ENCODE measurements at regions not wholly inside any gene's neighbourhood (a gene's known extent, or its start where the extent isn't known, plus 50 kb on each side); places are given as distances from the start of the nearest gene placed in this dataset.

GRCh38 chr11:133720951-133721350 lies 124.4 kb downstream of the SPATA19 start:
- no peak for DNase-seq (ENCODE audit: low read depth, low spot score)

DNA sequence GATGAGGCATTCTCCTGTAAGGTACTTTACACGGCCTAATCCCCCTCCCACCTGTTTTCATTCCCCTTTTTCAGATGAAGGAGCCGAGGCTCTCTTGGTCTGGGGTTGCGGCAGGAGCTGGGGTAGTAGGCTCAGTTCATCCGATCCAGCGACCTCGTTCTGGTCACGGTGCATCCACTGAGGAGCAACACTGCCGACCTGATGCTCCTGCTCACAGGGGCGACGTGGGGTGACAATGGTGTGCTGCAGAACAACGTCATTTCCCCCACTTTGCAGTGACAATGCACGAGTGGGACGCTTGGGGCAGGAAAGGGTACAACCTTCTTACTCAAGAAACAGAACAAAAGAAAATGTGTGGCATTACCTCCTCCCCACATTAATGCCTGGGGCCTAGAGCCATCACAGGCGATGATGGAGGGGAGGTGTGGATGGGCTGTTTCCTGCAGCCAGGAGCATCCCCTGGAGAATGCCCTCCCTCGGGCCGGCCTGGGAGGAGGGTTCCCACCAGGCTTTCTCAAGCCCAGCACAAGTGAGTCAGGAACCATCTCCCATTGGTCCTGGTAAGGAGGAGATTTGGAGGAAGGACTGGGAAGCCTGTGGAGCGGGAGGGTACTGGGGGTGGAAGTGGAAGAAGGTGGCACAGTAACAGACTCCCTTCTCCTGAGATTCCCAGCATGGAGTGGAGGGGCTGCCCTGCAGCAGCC lies 125.6 kb downstream of the SPATA19 start:
- DNase-seq (ENCODE audit: low read depth, low spot score) = no peak

- DNase-seq (ENCODE audit: low read depth, low spot score) = no peak
Observed at GRCh38 chr11:133718831-133719230, 126.5 kb downstream of the SPATA19 start.

DNA sequence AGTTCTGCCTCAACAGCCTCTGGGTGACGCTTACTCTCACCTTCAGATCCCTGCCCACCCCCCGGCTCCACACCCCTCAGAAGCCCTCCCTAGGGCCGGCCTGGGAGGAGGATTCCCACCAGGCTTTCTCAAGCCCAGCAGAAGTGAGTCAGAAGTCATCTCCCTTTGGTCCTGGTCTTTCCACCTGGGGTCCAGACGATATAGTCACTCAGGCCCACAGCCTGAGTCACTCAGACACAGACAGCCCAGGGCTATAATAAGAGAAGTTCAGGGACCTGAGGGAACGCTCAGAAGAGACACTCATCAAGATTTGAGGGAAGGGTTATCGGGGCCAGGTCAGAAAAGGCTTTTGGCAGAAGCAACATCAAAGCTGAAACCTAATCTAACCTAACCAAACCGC lies 127.1 kb downstream of the SPATA19 start:
- DNase-seq (ENCODE audit: low read depth, low spot score) = no peak

DNA sequence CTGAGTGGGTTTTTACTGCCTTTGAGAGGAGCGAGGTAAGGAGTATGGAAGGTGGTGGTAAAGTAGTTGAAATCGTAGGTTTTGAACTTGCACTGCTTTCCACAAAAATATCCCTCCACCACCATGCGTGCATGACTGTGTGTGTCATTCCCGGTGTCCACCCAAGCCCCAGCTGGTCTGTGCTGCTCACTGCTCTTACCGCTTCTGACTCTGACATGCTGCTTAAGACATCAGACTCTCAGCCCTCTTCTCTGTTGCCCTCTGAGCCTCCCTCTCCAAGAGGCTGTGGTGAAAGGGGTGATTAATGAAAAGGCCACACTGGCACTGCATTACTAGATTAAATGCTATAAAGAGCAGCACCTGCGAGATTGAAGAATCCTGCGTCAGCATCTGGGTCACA lies 128.7 kb downstream of the SPATA19 start:
- DNase-seq (ENCODE audit: low read depth, low spot score) = no peak

GRCh38 chr11:133715602-133716001 lies 129.7 kb downstream of the SPATA19 start:
- no peak for DNase-seq (ENCODE audit: low read depth, low spot score)

GRCh38 chr11:133714471-133715375 lies 130.6 kb downstream of the SPATA19 start:
- no peak for DNase-seq (ENCODE audit: low read depth, low spot score)

DNA sequence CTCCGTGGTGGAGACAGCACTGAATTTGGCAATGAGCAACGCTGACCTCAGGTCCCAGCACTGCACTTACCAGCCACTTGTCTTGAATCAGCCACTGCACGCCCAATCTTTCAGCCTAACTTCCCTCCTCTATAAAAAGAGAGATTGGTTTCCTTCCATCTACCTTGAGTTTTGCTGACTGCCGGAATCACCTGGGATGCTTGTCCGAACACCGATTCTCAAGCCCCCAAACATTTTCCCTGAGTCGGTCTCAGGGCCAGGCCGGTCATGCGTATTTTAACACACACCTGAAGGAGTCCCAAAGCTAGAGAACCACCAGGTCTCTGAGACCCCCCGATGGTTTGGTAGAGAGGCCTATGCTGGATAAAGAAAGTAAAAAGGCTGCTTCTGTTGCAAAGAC lies 131.5 kb downstream of the SPATA19 start:
- DNase-seq (ENCODE audit: low read depth, low spot score) = no peak

DNA sequence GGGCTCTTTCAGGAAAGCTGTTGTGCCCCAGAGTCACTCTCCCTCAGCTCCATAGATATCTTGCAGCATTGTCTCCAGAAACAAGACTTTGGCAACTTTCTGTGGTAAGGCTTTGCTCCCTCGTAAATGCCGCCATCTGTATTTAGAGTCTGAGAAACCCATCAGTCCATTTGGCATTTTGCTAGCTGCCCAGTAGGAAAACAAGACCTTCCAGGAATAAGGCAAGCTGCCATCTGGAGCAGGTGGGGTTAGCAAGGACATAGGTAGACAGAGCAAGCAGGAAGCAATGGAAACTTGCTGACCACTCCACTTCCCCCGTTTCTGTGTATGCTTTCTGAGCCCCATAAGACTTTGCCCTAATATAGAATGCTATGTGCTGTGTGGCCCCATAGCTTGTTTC lies 131.9 kb downstream of the SPATA19 start:
- DNase-seq (ENCODE audit: low read depth, low spot score) = no peak

DNA sequence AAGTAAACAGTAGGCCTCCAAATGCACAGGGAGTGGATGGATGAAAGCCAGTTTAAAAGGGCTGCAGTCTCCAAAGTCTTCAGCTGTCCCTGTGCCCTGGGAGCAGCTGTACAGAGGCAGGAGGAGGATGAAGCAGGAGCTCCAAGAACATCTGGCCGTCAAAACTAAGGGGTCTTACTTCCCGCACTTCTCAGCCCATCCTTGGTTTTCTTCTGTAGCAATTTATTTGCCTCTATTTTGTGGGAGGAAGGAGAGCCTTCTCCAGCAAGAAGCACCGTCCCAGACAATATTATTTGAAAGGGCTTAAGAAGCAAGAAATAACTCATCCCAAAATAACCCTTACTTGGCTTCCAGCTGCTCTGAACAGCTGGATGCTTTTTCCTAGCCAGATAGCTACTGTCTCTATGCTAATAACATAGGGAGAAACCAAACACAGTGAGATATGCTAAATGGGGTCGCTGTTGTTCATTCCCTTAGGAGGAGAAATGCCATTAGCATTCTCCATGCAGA lies 133.2 kb downstream of the SPATA19 start:
- DNase-seq (ENCODE audit: low read depth, low spot score) = no peak

DNA sequence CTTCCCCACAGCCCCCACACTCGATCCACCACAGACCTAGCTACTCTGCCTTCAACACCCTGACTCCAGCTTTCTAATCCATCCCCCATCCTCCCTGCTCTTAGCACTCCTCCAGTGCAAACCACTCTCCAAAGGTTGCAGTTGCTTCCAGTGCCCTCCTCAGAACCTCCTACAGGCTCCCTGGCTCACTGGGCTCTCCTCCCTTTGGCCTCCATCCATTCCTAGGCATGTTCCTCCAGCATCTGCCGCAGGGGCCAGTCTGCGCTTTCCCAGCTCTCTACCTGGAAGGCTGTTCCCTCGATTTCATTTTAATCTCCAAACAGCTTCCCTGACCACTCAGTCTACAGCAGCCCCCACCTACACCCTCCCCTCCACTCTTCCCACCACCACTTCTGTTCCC lies 133.8 kb downstream of the SPATA19 start:
- DNase-seq (ENCODE audit: low read depth, low spot score) = no peak

DNA sequence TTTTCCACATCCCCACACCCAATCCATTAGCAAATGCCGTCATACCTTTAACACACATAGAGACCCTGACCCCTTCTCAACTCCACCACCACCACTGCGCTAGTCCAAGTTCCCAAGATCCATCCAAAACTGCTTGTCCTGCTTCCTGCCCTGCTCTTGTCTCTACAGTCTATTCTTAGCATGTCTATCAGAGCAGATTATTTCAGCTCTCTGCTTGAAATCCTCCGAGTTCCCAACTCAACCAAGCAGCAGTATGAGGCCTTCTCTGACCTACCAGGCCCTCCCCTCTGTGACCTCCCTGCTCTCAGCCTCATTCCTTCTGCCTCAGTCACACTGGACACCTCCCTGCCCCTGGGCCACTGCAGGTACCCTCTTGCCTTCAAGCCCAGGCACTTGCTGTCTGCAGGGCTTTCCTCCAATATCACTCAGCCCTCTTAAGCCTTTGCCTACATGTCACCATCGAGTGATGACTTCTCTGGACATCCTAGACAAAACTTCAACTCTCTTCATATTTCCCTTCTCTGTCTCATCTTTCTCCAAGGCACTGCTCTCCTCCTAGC lies 134.6 kb downstream of the SPATA19 start:
- no peak for DNase-seq (ENCODE audit: low read depth, low spot score)

- DNase-seq (ENCODE audit: low read depth, low spot score) = no peak
Observed at GRCh38 chr11:133710241-133710640, 135.1 kb downstream of the SPATA19 start.

GRCh38 chr11:133708547-133709051 lies 136.7 kb downstream of the SPATA19 start:
- no peak for DNase-seq (ENCODE audit: low read depth, low spot score)

DNA sequence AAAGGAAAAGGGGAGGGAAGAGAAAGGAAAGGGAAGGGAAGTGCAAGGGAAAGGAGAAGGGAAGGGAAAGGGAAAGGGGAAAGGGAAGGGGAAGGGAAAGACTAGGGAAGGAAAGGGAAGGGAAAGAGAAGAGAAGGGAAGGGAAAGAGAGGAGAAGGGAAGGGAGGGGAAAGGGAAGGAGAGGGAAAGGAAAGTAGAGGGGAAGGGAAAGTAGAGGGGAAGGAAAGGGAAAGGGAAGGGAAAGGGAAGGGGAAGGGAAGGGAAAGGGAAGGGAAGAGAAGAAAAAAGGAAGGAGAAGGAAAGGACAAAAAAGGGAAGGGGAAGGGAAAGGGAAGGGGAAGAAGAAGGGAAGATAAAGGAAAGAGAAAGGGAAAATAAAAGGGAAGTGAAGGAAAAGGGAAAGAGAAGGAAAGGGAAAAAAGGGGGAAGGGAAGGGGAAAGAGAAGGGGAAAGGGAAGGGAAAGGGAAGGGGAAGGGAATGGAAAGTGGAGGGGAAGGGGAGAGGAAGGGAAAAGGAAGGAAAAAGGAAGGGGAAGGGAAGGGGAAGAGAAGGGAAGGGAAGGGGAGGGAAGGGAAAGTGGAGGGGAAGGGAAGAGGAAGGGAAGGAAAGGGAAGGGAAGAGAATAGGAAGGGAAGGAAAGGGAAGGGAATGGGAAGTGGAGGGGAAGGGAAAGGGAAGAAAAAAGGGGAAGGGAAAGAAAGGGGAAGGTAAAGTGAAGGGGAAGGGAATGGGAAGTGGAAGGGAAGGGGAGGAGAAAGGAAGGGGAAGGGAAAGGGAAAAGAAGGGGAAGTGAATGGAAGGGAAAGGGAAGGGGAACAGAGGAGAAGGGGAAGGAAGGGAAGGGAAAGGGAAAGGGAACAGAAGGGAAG lies 138.2 kb downstream of the SPATA19 start:
- DNase-seq (ENCODE audit: low read depth, low spot score) = no peak

DNA sequence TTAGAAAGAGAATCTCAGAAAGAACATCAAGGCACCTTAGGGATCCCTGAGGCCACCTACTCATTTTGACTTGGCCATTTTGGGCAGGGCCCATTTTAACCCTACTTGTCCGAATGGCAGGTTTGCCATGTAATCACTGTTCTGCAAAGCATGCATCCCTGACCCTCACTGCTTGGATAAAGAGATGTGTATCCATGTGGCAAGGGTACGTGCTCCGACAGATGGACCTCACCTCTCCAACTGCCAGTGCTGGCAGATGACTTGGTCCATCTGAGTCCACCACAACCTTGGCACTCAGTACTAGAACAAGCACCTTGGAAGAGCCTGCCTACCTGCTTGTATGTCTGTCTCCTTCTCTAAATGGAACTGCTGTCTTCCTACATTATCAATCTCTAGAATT lies 139.4 kb downstream of the SPATA19 start:
- DNase-seq (ENCODE audit: low read depth, low spot score) = no peak

DNA sequence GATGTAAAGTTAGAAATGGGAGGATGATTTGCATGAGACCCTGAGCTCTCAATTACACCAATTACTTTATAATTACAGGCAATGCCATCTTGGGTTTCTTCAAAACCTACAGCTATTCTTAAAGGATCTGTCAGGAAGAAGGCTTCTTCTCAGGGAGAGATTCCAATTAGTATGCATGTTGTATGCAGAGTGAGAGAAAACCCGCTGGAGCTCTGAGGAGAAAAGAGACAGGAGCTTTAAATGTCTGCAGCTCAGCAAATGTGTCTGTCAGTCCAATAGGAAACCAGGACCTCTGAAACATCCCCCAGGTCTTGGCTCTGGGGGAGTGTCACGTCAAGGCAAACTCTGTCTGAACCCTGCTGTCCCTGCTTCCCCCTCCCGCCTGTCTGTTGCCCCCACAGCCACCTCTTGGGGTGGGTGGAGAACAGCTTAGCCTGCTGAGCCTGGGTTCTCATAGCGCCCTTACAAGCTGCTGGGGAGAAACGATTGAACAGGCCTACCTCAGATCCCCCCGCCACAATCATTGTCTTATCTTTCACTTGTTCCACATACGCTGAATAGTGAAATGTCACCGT lies 140.2 kb downstream of the SPATA19 start:
- no peak for DNase-seq (ENCODE audit: low read depth, low spot score)

DNA sequence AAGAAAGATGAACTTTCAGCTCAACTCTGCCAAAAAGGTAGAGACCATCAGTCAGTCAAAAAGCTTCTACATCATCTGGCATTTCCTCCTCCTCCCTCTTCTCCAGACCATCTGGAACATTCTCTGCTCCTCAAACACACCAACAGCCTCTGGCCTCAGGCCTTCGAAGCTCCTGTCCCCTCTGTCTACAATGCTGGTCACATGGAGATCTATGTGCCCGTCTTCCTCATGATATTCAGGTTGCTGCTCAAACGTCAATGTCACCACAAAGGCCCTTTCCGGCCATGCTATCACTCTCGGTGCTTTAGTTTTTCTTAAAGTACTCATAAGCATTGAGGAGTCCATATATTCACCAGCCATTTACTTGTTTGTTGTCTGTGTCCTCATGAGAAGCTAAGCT lies 146.2 kb downstream of the SPATA19 start:
- no peak for DNase-seq (ENCODE audit: low read depth, low spot score)

GRCh38 chr11:133698654-133699053 lies 146.7 kb downstream of the SPATA19 start:
- no peak for DNase-seq (ENCODE audit: low read depth, low spot score)

DNA sequence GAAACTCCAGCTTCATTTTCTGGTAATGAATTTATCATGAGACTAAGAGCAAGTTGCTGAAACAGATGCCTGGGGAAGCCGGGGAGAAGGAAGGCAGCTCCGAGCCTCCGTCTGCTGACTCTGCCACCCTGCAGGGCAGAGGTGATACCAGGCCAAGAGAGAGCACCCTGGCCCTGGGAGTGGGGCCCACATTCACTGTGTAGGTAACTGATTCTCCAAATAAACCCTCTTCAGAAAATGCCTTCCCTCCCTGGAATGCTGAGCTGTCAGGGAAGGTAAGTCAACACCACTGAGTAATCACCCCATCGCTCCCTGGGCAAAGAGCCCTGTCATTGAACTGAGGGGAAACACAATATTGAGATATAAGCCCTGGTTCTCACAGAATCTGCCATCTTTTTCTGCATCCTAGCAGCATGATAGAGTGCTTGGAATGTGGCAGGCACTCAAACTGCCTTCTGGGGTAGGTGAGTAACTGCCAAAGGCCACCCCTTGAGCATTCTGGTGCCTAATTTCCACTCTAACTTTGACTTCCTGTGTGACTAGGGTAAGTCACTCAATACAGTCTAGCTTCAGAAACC lies 147.6 kb downstream of the SPATA19 start:
- DNase-seq (ENCODE audit: low read depth, low spot score) = no peak

DNA sequence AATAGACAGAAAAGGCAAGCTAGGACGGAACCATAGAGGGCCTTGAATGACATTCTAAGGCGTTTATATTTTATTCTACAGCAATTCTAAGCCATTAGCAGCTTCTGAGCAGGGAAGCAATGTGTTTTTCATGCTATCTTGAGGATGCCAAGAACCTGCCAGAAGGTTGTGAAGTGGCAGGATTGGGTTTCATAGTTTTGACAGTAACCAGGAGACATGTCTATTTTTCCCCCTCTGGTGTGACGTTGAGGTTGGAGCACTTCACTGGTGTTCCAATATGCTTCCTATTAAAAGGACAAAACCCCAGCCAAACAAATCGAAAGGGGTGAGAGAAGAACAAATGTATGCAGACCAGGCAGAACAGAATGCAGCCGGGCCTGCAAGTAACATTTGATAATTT lies 148.2 kb downstream of the SPATA19 start:
- no peak for DNase-seq (ENCODE audit: low read depth, low spot score)

Data from iPS DF 19.7 (cell line).